K562 (cell line): ENCODE measurements at regions not wholly inside any gene's neighbourhood (a gene's known extent, or its start where the extent isn't known, plus 50 kb on each side); places are given as distances from the start of the nearest gene placed in this dataset.

ENCODE experiments used
- ATAC-seq: fragments of 200-7000 bp; cut with Tn5 transposase; 3 replicates; pipeline ENCODE4 v1.9.1; 2020; ENCODE audit warnings: moderate library complexity
- BruUV-seq: library from RNA; stranded (reverse); fragments of 400-500 nt; replicated peaks from 2 replicates; lab custom pipeline; 2021; lab: Mats Ljungman, UMichigan
- CTCF ChIA-PET: fragments of 300-600 bp; formaldehyde crosslinking; extraction: SDS; loops from one replicate; lab custom pipeline; 2021; ENCODE audit warnings: low intra/inter-chr PET ratio; lab: Yijun Ruan, JAX
- POLR2A ChIA-PET: fragments of 300-600, 350-650 bp; sonication (Branson Sonifier 250); formaldehyde crosslinking; extraction: SDS; loops from one replicate; lab custom pipeline; 2021; ENCODE audit warnings: antibody characterized with exemption, inconsistent platforms; lab: Yijun Ruan, JAX
- DNase-seq, 4 experiments: peaks; one replicate each; pipeline versions ENCODE4 v3.0.0 to v3.0.0-alpha.2; 2011 to 2018; ENCODE audit warnings: low spot score in 3 of 4, mixed read lengths in 3 of 4; ENCODE audit errors: extremely low read depth in 1 of 4
- FAIRE-seq: peaks from 2 replicates; lab custom pipeline; 2011; peaks lifted over from hg19 to GRCh38; lab: Jason Lieb, UNC
- H2AFZ ChIP-seq: 2 replicates; pipeline ENCODE4 v1.6.0; 2011; ENCODE audit warnings: low read depth, low read length, control low read depth, inconsistent platforms
- H3K27ac ChIP-seq: fragments of 200-600 bp; 3 replicates; pipeline ENCODE4 v1.8.0; 2011; ENCODE audit warnings: low read depth, mild to moderate bottlenecking, control low read depth, inconsistent platforms, low read length, moderate library complexity, mixed read lengths; ENCODE audit errors: extremely low read depth
- H3K27me3 ChIP-seq, 2 experiments: fragments of 300-600 bp in 1 of 2; 2 replicates in 1 of 2; 3 replicates in 1 of 2; pipeline versions ENCODE4 v1.6.0 to v1.8.0; 2011; ENCODE audit warnings: inconsistent platforms in 2 of 2, low read length in 2 of 2, mild to moderate bottlenecking in 1 of 2, mixed read lengths in 1 of 2, moderate library complexity in 1 of 2; ENCODE audit not compliant: control insufficient read depth in 2 of 2, insufficient read depth in 2 of 2
- H3K36me3 ChIP-seq: fragments of 300-600 bp; 3 replicates; pipeline ENCODE4 v1.8.0; 2011; ENCODE audit warnings: mild to moderate bottlenecking, low read length, inconsistent platforms; ENCODE audit not compliant: control insufficient read depth, insufficient read depth
- H3K4me1 ChIP-seq, 2 experiments: fragments of 200-600 bp in 1 of 2; replicated peaks in 1 of 2; 2 replicates in 1 of 2; 3 replicates in 1 of 2; pipeline versions ENCODE4 v1.5.1 to v1.8.0; 2011; ENCODE audit warnings: inconsistent platforms in 2 of 2, low read length in 2 of 2, mild to moderate bottlenecking in 1 of 2, mixed read lengths in 1 of 2, moderate library complexity in 1 of 2; ENCODE audit not compliant: control insufficient read depth in 2 of 2, insufficient read depth in 2 of 2
- H3K4me2 ChIP-seq: 2 replicates; pipeline ENCODE4 v1.6.1; 2011; ENCODE audit warnings: low read length, control low read depth, inconsistent platforms, mixed read lengths; ENCODE audit not compliant: insufficient read depth
- H3K4me3 ChIP-seq: fragments of 200-600 bp; sonication (generic), shearing (Covaris generic); 2 replicates; pipeline ENCODE4 v1.5.1; 2016; ENCODE audit warnings: control low read depth, inconsistent platforms
- H3K79me2 ChIP-seq: fragments of 200-600 bp; 3 replicates; pipeline ENCODE4 v1.8.0; 2011; ENCODE audit warnings: low read length, inconsistent platforms; ENCODE audit not compliant: control insufficient read depth, insufficient read depth
- H3K9ac ChIP-seq, 2 experiments: 2 replicates each; pipeline versions ENCODE4 v1.6.0 to v1.6.1; 2011; ENCODE audit warnings: low read depth in 2 of 2, low read length in 2 of 2, control low read depth in 1 of 2, inconsistent platforms in 1 of 2, mild to moderate bottlenecking in 1 of 2, mixed read lengths in 1 of 2; ENCODE audit not compliant: insufficient read depth in 1 of 2
- H3K9me1 ChIP-seq: one replicate; pipeline ENCODE4 v1.6.0; 2011; ENCODE audit warnings: inconsistent platforms, mild to moderate bottlenecking, low read length, moderate library complexity; ENCODE audit not compliant: control insufficient read depth, insufficient read depth
- H3K9me3 ChIP-seq: replicated peaks from 2 replicates; pipeline ENCODE4 v1.5.1; 2011; ENCODE audit warnings: low read depth, low read length, inconsistent platforms; ENCODE audit not compliant: control insufficient read depth, insufficient read depth
- H4K20me1 ChIP-seq: replicated peaks from 2 replicates; pipeline ENCODE4 v1.6.1; 2011; ENCODE audit warnings: low read length, inconsistent platforms, mixed read lengths; ENCODE audit not compliant: control insufficient read depth, insufficient read depth
- ADNP ChIP-seq: fragments of 200-800 bp; sonication (Bioruptor generic); IDR thresholded peaks from 2 replicates; pipeline ENCODE4 v1.6.1; 2016; ENCODE audit warnings: missing genetic modification characterization, missing compliant biosample characterization
- ATF4 ChIP-seq: fragments of 450-650 bp; formaldehyde crosslinking; IDR thresholded peaks from 2 replicates; pipeline ENCODE4 v1.4.0; 2022; ENCODE audit warnings: mild to moderate bottlenecking, moderate library complexity
- BRD4 ChIP-seq: fragments of 200-600 bp; sonication (generic); IDR thresholded peaks from 2 replicates; pipeline ENCODE4 v1.6.1; 2017; ENCODE audit warnings: inconsistent platforms
- ETS2 ChIP-seq: IDR thresholded peaks from 2 replicates; pipeline ENCODE4 v1.6.1; 2016; ENCODE audit warnings: borderline replicate concordance, missing genetic modification characterization, mild to moderate bottlenecking, moderate library complexity, missing compliant biosample characterization; ENCODE audit not compliant: poor library complexity, severe bottlenecking
- RREB1 ChIP-seq: fragments of 250-450 bp; sonication (Bioruptor Pico); IDR thresholded peaks from 2 replicates; pipeline ENCODE4 v1.4.0; 2020
- STAT5B ChIP-seq: fragments of 250-450 bp; sonication (Bioruptor Pico); IDR thresholded peaks from 2 replicates; pipeline ENCODE4 v1.8.0; 2021; ENCODE audit warnings: mild to moderate bottlenecking, inconsistent platforms
- TAL1 ChIP-seq: fragments of 450-650 bp; IDR thresholded peaks from 2 replicates; pipeline ENCODE4 v1.6.1; 2016; ENCODE audit warnings: mild to moderate bottlenecking
- THAP7 ChIP-seq: fragments of 250-450 bp; sonication (Bioruptor Pico); IDR thresholded peaks from 2 replicates; pipeline ENCODE4 v1.5.0; 2021
- ZBTB12 ChIP-seq: fragments of 250-450 bp; sonication (Bioruptor Pico); IDR thresholded peaks from 2 replicates; pipeline ENCODE4 v1.4.0; 2020
- WGBS: fragments of 100-300 bp; shearing (Covaris generic); methylation state at CpG from one replicate; pipeline ENCODE4 v1.1.6; 2016; ENCODE audit warnings: low coverage, mixed read lengths; ENCODE audit not compliant: insufficient coverage; ENCODE audit errors: missing lambda C conversion rate; 5-methylcytosine and 5-hydroxymethylcytosine counted together
- in situ Hi-C: fragments of 300-500 bp; cut with MboI; formaldehyde crosslinking; loops from 4 replicates; pipeline ENCODE4 v1.15.0; 2018; ENCODE audit warnings: inconsistent platforms, mixed read lengths
- intact Hi-C: fragments of 100-400 bp; cut with micrococcal nuclease; formaldehyde crosslinking; loops from 2 replicates; pipeline ENCODE4 v1.14.2; 2022

GRCh38 chr5:52674815-52675545 lies 112.7 kb upstream of the ITGA1 start:
- ATAC-seq (no peak), DNase-seq (no peak), FAIRE-seq (no peak)
- H3K9me3 ChIP-seq, result no peaks in the 10 kb centered on the region
- no peaks in the 10 kb centered on the region for H3K27me3 ChIP-seq
- H3K36me3 ChIP-seq, result no peaks in the 10 kb centered on the region
- in situ Hi-C loops, result loop anchor here (25.0 kb wide), 1 partner anchor 1288 kb away; the partner anchor contains the start of gene ISL1
- no peak overlapping the region for H3K4me3 ChIP-seq
- CTCF ChIA-PET, result no interaction called here
- no peaks in the 10 kb centered on the region for H3K79me2 ChIP-seq
- H3K9ac ChIP-seq, result no peak overlapping the region
- intact Hi-C loops, result no loop called here
- POLR2A ChIA-PET, result no interaction called here
- WGBS, result 0% methylated on average over 5 of the region's 5 CpGs
- H3K4me2 ChIP-seq, result no peak overlapping the region
- no peaks in the 10 kb centered on the region for H4K20me1 ChIP-seq
- TF ChIP-seq THAP7 (CRISPR knock-in tag), result no peak
- no peak for TF ChIP-seq ADNP
- no peak for TF ChIP-seq ATF4
- no peak for TF ChIP-seq RREB1 (CRISPR knock-in tag)
- no peak for TF ChIP-seq STAT5B (CRISPR knock-in tag)
- TF ChIP-seq ZBTB12 (CRISPR knock-in tag), result no peak
- TF ChIP-seq BRD4, result no peak
- TF ChIP-seq ETS2 (tag), result no peak
- no peak for TF ChIP-seq TAL1
- TF ChIP-seq, all 486 proteins: peak for 0
- Histone ChIP-seq H3K27ac (no peak overlapping the region), H3K4me1 (no peaks in the 10 kb centered on the region), H3K9me1 (no peaks in the 10 kb centered on the region), H2AFZ (no peak overlapping the region)
- BruUV-seq, result no TSS peak
